C4-2B (cell line): ENCODE measurements at regions not wholly inside any gene's neighbourhood (a gene's known extent, or its start where the extent isn't known, plus 50 kb on each side); places are given as distances from the start of the nearest gene placed in this dataset.

Source experiments
- CTCF ChIP-seq: fragments of 450-650 bp; conservative IDR thresholded peaks from 2 replicates; pipeline ENCODE4 v1.5.1; 2017; ENCODE audit warnings: mild to moderate bottlenecking
- ZFX ChIP-seq: fragments of 450-650 bp; IDR thresholded peaks from 2 replicates; pipeline ENCODE4 v1.6.1; 2017

- no peak for TF ChIP-seq CTCF
- TF ChIP-seq ZFX: no peak
Measured at GRCh38 chr10:6739530-6740174, 159.6 kb upstream of the PRKCQ start.
